ENCODE measurements at regions not wholly inside any gene's neighbourhood (a gene's known extent, or its start where the extent isn't known, plus 50 kb on each side); places are given as distances from the start of the nearest gene placed in this dataset.

DNA sequence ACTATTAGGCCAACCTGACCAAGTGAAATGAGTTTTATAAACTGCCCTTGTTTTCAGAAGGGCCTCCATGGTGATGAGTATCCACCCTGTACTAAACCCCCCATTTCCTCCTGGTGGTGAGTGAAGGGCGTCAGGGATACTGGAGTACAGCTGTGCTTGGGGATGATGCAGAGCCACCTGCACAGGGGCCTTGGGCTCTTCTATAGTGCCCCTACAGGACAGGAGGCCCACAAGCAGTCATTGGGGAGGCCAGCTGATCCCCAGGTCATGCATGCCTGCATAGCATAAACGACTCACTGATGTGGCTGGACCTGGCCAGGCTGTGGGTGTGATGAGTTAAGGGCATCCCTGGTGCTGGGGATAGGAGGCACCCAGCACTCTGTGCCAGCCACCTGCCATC lies 114.1 kb upstream of the CELF2 start:
- Histone ChIP-seq H4K12ac (ENCODE audit: low read depth, low read length) (no peak overlapping the region), H3K23ac (ENCODE audit: low read length) (no peak overlapping the region), H4K91ac (ENCODE audit: low read depth, low read length) (no peak overlapping the region), H3K9me3 (ENCODE audit: insufficient read depth, low read depth, low read length) (peaks cover 3% of the 10 kb centered on the region), H4K8ac (ENCODE audit: low read depth, low read length) (no peak overlapping the region), H3K4ac (ENCODE audit: low read depth, low read length) (no peak overlapping the region), H3K36me3 (ENCODE audit: control insufficient read depth in 1 of 2, insufficient read depth in 2 of 2, low read length in 2 of 2) (no peaks in the 10 kb centered on the region), H3K4me3 (ENCODE audit: low read depth, low read length) (no peak overlapping the region), H2BK5ac (ENCODE audit: low read depth, low read length, poor library complexity) (no peak overlapping the region), H3K14ac (ENCODE audit: low read length) (no peak overlapping the region), H2AK5ac (ENCODE audit: low read length) (no peak overlapping the region), H3K9ac (ENCODE audit: low read length) (no peak overlapping the region), H3K27me3 (ENCODE audit: insufficient read depth, low read length) (no peaks in the 10 kb centered on the region), H3K79me2 (ENCODE audit: control insufficient read depth, insufficient read depth, low read length, poor library complexity) (no peaks in the 10 kb centered on the region), H2BK12ac (ENCODE audit: low read length) (no peak overlapping the region), H3K4me2 (ENCODE audit: low read length) (no peak overlapping the region), H2AFZ (ENCODE audit: insufficient read depth, low read length, poor library complexity) (no peak overlapping the region), H2BK120ac (ENCODE audit: insufficient read depth, low read length, poor library complexity) (no peak overlapping the region), H3K79me1 (ENCODE audit: low read length) (no peaks in the 10 kb centered on the region), H3K4me1 (ENCODE audit: control insufficient read depth in 1 of 2, insufficient read depth in 2 of 2, low read length in 2 of 2) (no peaks in the 10 kb centered on the region), H3K18ac (ENCODE audit: low read length) (no peak overlapping the region), H3K27ac (ENCODE audit: low read depth, low read length) (no peak overlapping the region)
- WGBS (ENCODE audit: extremely low coverage, insufficient coverage, insufficient read length): no CpG with 5 or more reads among the region's 2 CpGs
- no peak for DNase-seq

DNA sequence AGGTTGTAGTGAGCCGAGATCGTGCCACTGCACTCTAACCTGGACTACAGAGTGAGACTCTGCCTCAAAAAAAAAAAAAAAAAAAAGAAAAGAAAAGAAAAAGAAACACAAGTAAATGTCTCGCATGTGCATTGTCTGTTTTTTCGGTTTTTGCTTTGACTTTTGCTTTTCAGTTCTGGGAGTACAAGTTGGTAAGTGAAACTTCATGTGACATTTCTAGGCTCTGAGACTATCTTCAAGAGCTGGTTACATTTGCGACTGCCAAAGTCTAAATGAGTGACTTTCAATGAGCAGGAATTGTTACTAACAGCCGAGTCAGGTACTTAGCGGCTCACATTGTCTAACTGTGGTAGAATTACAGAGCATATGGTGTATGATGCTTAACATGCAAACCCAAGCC lies 107.0 kb upstream of the CELF2 start:
- no peak overlapping the region for H2BK120ac ChIP-seq (ENCODE audit: insufficient read depth, low read length, poor library complexity)
- peak overlapping the region; percentile 12 for H2BK12ac ChIP-seq (ENCODE audit: low read length)
- H4K12ac ChIP-seq (ENCODE audit: low read depth, low read length): no peak overlapping the region
- H3K18ac ChIP-seq (ENCODE audit: low read length): no peak overlapping the region
- no peak overlapping the region for H3K4ac ChIP-seq (ENCODE audit: low read depth, low read length)
- no peak overlapping the region for H2BK5ac ChIP-seq (ENCODE audit: low read depth, low read length, poor library complexity)
- no peak overlapping the region for H3K4me3 ChIP-seq (ENCODE audit: low read depth, low read length)
- no peak overlapping the region for H2AFZ ChIP-seq (ENCODE audit: insufficient read depth, low read length, poor library complexity)
- no peak overlapping the region for H2AK5ac ChIP-seq (ENCODE audit: low read length)
- no peaks in the 10 kb centered on the region for H3K27me3 ChIP-seq (ENCODE audit: insufficient read depth, low read length)
- H3K4me2 ChIP-seq (ENCODE audit: low read length): no peak overlapping the region
- H3K14ac ChIP-seq (ENCODE audit: low read length): no peak overlapping the region
- no CpG with 5 or more reads among the region's 7 CpGs for WGBS (ENCODE audit: extremely low coverage, insufficient coverage, insufficient read length)
- no peaks in the 10 kb centered on the region for H3K36me3 ChIP-seq (ENCODE audit: control insufficient read depth in 1 of 2, insufficient read depth in 2 of 2, low read length in 2 of 2)
- H3K79me2 ChIP-seq (ENCODE audit: control insufficient read depth, insufficient read depth, low read length, poor library complexity): no peaks in the 10 kb centered on the region
- no peak overlapping the region for H4K91ac ChIP-seq (ENCODE audit: low read depth, low read length)
- no peaks in the 10 kb centered on the region for H3K9me3 ChIP-seq (ENCODE audit: insufficient read depth, low read depth, low read length)
- no peak overlapping the region for H3K9ac ChIP-seq (ENCODE audit: low read length)
- no peak for DNase-seq
- peaks cover 6 to 7% of the 10 kb centered on the region in 2 experiments for H3K4me1 ChIP-seq (ENCODE audit: control insufficient read depth in 1 of 2, insufficient read depth in 2 of 2, low read length in 2 of 2)
- no peaks in the 10 kb centered on the region for H3K79me1 ChIP-seq (ENCODE audit: low read length)
- H3K27ac ChIP-seq (ENCODE audit: low read depth, low read length): no peak overlapping the region
- no peak overlapping the region for H4K8ac ChIP-seq (ENCODE audit: low read depth, low read length)
- no peak overlapping the region for H3K23ac ChIP-seq (ENCODE audit: low read length)

DNA sequence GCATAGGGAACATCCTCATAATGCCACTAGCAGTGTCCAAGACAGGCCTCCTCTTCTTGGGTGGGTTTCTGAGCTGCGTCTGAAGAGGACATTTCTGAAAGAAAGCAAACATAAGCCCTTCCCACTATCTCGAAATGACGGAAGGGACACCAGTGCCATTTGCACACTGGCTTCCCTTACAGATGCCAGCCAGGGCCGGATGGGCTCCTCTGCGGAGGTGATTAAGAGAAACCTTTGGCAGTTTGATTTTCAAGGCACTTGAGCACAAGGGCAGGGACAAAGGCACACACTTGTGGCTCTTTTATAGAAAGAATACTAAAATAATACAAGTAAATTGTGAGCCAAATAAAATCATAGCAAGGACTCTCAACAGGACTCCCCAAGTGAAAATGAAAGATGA lies 106.6 kb upstream of the CELF2 start:
- no peaks in the 10 kb centered on the region for H3K79me2 ChIP-seq (ENCODE audit: control insufficient read depth, insufficient read depth, low read length, poor library complexity)
- H3K4me1 ChIP-seq (ENCODE audit: control insufficient read depth in 1 of 2, insufficient read depth in 2 of 2, low read length in 2 of 2): peaks cover 6 to 7% of the 10 kb centered on the region in 2 experiments
- no peaks in the 10 kb centered on the region for H3K27me3 ChIP-seq (ENCODE audit: insufficient read depth, low read length)
- H3K18ac ChIP-seq (ENCODE audit: low read length): no peak overlapping the region
- no peak overlapping the region for H3K4me2 ChIP-seq (ENCODE audit: low read length)
- H3K27ac ChIP-seq (ENCODE audit: low read depth, low read length): peak overlapping the region; percentile 43
- H2AK5ac ChIP-seq (ENCODE audit: low read length): no peak overlapping the region
- WGBS (ENCODE audit: extremely low coverage, insufficient coverage, insufficient read length): no CpG with 5 or more reads among the region's 5 CpGs
- H3K9me3 ChIP-seq (ENCODE audit: insufficient read depth, low read depth, low read length): no peaks in the 10 kb centered on the region
- no peak overlapping the region for H4K12ac ChIP-seq (ENCODE audit: low read depth, low read length)
- no peak overlapping the region for H3K4me3 ChIP-seq (ENCODE audit: low read depth, low read length)
- H2BK120ac ChIP-seq (ENCODE audit: insufficient read depth, low read length, poor library complexity): peak overlapping the region; percentile 44
- H3K79me1 ChIP-seq (ENCODE audit: low read length): no peaks in the 10 kb centered on the region
- no peak overlapping the region for H4K91ac ChIP-seq (ENCODE audit: low read depth, low read length)
- H4K8ac ChIP-seq (ENCODE audit: low read depth, low read length): no peak overlapping the region
- DNase-seq: no peak
- no peak overlapping the region for H3K4ac ChIP-seq (ENCODE audit: low read depth, low read length)
- no peak overlapping the region for H2AFZ ChIP-seq (ENCODE audit: insufficient read depth, low read length, poor library complexity)
- no peak overlapping the region for H3K9ac ChIP-seq (ENCODE audit: low read length)
- H3K36me3 ChIP-seq (ENCODE audit: control insufficient read depth in 1 of 2, insufficient read depth in 2 of 2, low read length in 2 of 2): no peaks in the 10 kb centered on the region
- peak overlapping the region; percentile 23 for H2BK5ac ChIP-seq (ENCODE audit: low read depth, low read length, poor library complexity)
- H2BK12ac ChIP-seq (ENCODE audit: low read length): peak overlapping the region; percentile 12
- no peak overlapping the region for H3K23ac ChIP-seq (ENCODE audit: low read length)
- H3K14ac ChIP-seq (ENCODE audit: low read length): no peak overlapping the region

DNA sequence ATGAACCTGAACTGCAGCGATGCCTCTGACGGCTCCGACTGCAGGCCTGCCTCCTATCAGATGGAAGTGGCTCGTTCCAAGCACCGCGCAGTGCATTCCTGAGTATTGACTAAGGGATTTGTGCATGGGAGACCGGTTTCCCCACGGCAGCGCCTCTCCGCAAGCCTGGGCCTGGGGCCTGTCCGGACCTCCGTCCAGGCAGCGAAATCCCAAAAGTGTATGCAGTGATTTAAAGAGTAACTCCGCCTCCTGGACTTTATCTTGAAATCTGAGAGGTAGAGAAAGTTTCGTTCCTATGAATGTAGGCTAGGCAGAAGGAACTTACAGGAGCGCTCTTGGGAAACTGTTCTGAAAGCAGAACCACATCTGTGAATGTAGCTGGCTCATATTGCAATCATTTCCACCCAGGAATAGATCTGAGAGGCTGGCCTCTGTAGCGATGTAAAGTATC lies 106.2 kb upstream of the CELF2 start:
- H3K36me3 ChIP-seq (ENCODE audit: control insufficient read depth in 1 of 2, insufficient read depth in 2 of 2, low read length in 2 of 2): no peaks in the 10 kb centered on the region
- WGBS (ENCODE audit: extremely low coverage, insufficient coverage, insufficient read length): no CpG with 5 or more reads among the region's 17 CpGs
- no peaks in the 10 kb centered on the region for H3K9me3 ChIP-seq (ENCODE audit: insufficient read depth, low read depth, low read length)
- no peak overlapping the region for H3K4ac ChIP-seq (ENCODE audit: low read depth, low read length)
- no peak overlapping the region for H2AFZ ChIP-seq (ENCODE audit: insufficient read depth, low read length, poor library complexity)
- no peak overlapping the region for H3K4me2 ChIP-seq (ENCODE audit: low read length)
- H2BK12ac ChIP-seq (ENCODE audit: low read length): no peak overlapping the region
- H4K8ac ChIP-seq (ENCODE audit: low read depth, low read length): no peak overlapping the region
- H3K79me2 ChIP-seq (ENCODE audit: control insufficient read depth, insufficient read depth, low read length, poor library complexity): no peaks in the 10 kb centered on the region
- no peak overlapping the region for H3K14ac ChIP-seq (ENCODE audit: low read length)
- no peaks in the 10 kb centered on the region for H3K79me1 ChIP-seq (ENCODE audit: low read length)
- no peak overlapping the region for H3K9ac ChIP-seq (ENCODE audit: low read length)
- peak; percentile 47 to 60 for DNase-seq
- H4K91ac ChIP-seq (ENCODE audit: low read depth, low read length): no peak overlapping the region
- no peak overlapping the region for H4K12ac ChIP-seq (ENCODE audit: low read depth, low read length)
- no peak overlapping the region for H3K23ac ChIP-seq (ENCODE audit: low read length)
- H2BK5ac ChIP-seq (ENCODE audit: low read depth, low read length, poor library complexity): no peak overlapping the region
- peaks cover 6 to 7% of the 10 kb centered on the region in 2 experiments for H3K4me1 ChIP-seq (ENCODE audit: control insufficient read depth in 1 of 2, insufficient read depth in 2 of 2, low read length in 2 of 2)
- no peak overlapping the region for H3K18ac ChIP-seq (ENCODE audit: low read length)
- no peak overlapping the region for H2AK5ac ChIP-seq (ENCODE audit: low read length)
- H3K27ac ChIP-seq (ENCODE audit: low read depth, low read length): peak overlapping the region; percentile 44
- H3K27me3 ChIP-seq (ENCODE audit: insufficient read depth, low read length): no peaks in the 10 kb centered on the region
- H2BK120ac ChIP-seq (ENCODE audit: insufficient read depth, low read length, poor library complexity): no peak overlapping the region
- H3K4me3 ChIP-seq (ENCODE audit: low read depth, low read length): no peak overlapping the region
